Muscle of back (tissue), 3 donors: ENCODE measurements at regions not wholly inside any gene's neighbourhood (a gene's known extent, or its start where the extent isn't known, plus 50 kb on each side); places are given as distances from the start of the nearest gene placed in this dataset.

Source experiments
- DNase-seq, 3 donors: peaks; one replicate each; pipeline versions ENCODE4 v3.0.0 to v3.0.0-alpha.2; 2013

DNA sequence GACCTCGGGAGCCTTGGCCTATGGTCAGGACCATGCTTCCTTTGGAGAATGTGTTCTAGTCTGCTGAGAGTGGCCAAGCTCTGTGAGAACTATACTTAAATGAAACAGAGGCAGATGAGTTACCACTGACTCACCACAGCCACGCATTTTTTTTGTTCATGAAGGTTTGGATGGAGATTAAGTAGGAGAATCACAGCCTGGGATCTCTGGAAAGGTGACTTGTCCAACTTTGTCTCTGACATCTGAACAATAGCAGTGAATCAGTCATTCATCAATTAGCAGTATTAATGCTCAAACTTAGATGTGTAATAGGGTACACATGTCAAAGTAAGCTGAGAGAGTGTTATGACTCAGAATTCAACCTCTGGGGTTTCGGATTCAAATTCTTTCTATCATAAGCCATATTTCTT is 100.7 kb upstream of the ANO3 start:
- DNase-seq: peak in 1 of 3 donors; percentile 75

DNA sequence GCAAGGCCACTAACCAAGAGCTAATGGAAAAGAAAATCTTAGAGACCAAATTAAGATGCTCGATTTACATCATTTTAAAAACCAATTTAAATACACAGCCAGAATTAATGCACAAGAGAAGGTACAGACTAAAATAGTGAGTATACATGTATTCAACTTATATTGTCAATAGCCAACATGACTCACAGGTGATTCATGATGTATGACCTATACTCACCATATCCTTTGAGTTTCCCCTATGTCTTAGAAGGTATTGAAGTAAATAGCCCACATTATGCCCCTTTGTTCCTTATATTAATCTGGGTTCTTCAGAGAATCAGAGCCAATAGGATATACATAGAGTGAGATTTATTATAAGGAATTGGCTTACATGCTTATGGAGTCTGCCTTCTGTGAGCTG is 97.5 kb upstream of the ANO3 start:
- DNase-seq: no peak

DNA sequence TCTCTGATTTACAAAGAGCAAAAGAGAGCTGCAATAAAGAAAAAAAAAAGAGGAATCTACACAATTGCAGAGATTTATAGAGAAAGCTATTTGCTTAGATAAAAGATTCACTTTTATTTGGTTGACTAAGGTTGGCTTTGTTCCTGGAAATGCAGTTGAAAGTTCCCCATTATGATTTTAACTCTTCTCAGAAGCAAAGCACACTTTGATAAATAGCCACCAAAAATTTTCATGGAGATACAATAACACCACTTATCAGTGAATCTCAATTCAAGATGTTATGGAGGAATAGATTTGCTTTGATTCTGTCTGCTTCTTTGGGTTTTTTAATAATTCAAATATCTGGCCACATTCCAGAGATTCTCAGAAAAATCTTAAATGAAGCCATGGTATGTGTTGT is 88.5 kb upstream of the ANO3 start:
- no peak for DNase-seq

- no peak for DNase-seq
Measured at GRCh38 chr11:26244207-26244606, 87.7 kb upstream of the ANO3 start.

GRCh38 chr11:26245046-26245445 is 86.9 kb upstream of the ANO3 start:
- no peak for DNase-seq

GRCh38 chr11:26247340-26247739 is 84.6 kb upstream of the ANO3 start:
- DNase-seq: peak in 1 of 3 donors; percentile 62

DNA sequence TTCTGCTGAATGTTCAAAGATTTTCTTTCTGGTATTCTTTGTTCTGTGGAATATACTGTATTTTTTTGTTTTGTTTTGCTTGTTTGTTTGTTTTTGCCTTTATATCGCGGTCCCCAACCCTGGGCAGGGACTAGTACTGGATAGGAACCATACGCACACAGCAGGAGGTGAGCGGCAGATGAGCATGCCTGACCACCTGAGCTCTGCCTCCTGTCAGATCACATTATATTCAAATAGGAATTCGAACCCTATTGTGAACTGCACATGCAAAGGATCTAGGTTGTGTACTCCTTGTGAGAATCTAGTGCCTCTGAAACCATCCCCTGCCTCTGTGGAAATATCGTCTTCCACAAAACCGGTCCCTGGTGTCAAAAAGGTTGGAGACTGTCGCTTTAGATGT is 83.3 kb upstream of the ANO3 start:
- DNase-seq: no peak

DNA sequence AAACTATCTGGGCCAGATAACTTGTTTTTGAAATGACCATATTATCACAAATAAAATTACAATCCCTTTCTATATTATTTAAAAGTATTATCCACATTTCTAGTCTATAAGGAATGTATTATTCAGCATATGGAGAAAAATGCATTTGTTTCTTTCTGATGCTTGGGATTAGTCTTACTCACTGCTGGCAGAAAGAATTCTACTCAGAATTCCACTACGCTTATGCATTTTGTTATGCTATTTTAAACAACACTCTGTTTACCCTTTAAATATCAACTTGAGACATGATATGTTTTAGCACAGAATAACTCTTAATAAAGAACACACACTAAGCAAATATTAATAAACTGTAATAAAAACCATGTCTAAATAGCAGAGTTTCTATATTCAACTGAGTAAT is 77.6 kb upstream of the ANO3 start:
- no peak for DNase-seq

DNA sequence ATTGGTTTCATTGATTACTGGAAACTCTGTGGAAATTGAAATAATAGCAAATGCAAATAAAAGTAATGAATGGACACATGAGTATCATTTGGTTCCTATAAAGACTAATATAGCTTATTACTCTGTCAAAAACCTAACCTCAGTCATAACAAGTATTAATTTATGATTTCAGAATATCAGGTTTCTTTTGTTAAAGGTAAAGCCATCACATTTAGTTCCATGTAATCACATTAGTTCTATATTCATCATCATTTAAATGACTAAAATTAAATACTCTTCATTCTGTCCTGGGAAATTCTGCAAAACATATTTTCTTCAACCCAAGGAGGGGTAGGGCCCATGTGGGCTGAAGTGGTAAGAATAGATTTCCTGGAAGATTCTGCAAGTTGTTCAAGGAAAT is 68.2 kb upstream of the ANO3 start:
- peak in 1 of 3 donors; percentile 7 for DNase-seq

GRCh38 chr11:26264266-26264665 is 67.7 kb upstream of the ANO3 start:
- DNase-seq: peak in 2 of 3 donors; percentile 8 to 59

DNA sequence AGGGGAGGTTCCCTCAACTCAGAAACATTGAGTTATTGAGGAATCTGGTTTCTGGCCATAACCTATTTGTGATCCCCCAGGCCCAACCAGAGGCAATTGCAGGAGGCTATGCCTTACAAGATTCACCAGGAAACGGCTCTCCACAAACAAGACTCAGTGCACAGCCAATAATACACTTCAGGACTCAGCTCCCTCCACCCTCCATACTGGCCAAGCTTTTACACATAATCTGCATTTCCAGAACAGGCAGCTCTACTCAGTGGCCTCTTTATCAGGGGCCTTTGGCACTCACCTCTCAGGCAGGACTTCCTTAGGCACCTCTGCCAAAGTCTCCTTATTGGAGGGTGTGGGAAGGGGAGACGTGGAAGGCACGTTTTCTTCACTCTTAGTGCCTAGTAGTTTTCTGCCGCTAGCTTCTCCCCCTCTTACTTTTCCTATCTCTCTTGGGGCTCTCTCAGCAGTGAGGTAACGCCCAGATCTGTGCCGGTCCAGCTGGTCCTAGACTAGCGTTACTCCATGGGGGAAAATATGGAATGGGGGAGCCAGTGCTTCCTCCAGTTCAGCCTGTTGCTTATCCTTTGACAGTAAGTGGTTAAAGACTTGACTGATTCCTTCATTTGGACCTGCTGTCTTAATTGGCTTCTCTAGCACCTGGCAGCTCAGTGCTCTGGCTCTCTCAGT is 62.8 kb upstream of the ANO3 start:
- DNase-seq: peak in 1 of 3 donors; percentile 12

GRCh38 chr11:26271666-26272065 is 60.3 kb upstream of the ANO3 start:
- no peak for DNase-seq

DNA sequence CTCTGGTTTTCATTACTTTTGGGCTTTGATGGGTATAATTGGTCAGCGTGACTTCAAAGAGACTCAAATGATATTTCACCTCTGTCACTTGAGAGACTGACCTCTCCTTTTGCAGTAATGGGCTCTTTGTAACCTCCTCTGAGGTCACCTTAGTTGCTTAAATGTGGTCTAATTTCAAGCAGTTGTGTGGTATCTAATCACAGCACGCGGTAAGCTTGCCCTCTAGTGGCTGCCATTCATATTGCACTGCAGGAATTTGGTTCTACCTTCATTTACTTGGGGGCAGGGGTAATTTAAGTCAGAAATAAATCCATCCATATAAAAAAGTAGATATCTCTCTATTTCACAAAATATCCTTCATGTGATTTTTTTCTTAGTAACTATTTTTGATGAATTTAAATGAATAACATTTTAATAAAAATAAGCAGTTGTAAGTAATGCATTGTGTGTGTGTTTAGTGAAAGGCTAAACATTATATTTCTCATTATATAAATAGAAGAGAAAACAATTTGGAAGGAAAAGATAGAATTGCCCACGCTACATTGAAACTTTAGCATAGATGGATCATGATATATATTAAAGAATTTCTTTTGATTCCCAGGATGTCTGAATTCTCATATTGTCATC is 55.0 kb upstream of the ANO3 start:
- peak; percentile 35 to 68 (median 46) for DNase-seq

DNA sequence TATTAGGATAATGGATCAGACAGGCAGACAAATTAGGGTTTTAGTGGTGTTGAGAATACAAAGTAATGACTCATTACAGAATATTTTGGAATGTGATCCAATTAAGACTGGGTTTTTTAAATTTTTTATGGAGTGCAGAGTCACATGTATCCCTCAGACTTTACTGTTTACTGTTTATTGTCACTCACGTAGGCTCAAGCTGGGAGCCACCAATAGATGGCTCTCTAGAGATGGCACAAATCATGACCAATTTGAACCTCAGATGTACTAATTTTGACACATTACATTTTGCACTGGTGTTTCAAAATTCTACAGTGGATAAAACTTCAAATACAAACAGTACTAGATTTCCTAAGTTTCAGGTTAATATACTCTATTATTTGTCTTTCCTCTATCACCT is 53.6 kb upstream of the ANO3 start:
- DNase-seq: no peak
